HepG2 (cell line): ENCODE measurements at regions not wholly inside any gene's neighbourhood (a gene's known extent, or its start where the extent isn't known, plus 50 kb on each side); places are given as distances from the start of the nearest gene placed in this dataset.

Experiments
- ELF3 ChIP-seq: IDR thresholded peaks from 2 replicates; pipeline ENCODE4 v1.6.1; 2016; ENCODE audit warnings: missing genetic modification reagents, missing compliant biosample characterization
- ERF ChIP-seq: IDR thresholded peaks from 2 replicates; pipeline ENCODE4 v1.6.1; 2018; ENCODE audit warnings: missing biosample characterization, missing genetic modification reagents
- ETV5 ChIP-seq: IDR thresholded peaks from 2 replicates; pipeline ENCODE4 v1.6.1; 2018; ENCODE audit warnings: missing biosample characterization, missing genetic modification reagents, inconsistent platforms, borderline replicate concordance
- HBP1 ChIP-seq: IDR thresholded peaks from 2 replicates; pipeline ENCODE4 v1.6.1; 2016; ENCODE audit warnings: low read depth, control low read depth
- HOXA7 ChIP-seq: sonication (generic); formaldehyde crosslinking; IDR thresholded peaks from 2 replicates; pipeline ENCODE4 v1.8.1; 2022; ENCODE audit warnings: mild to moderate bottlenecking, missing genetic modification reagents, moderate library complexity
- ISL2 ChIP-seq: sonication (generic); formaldehyde crosslinking; IDR thresholded peaks from 2 replicates; pipeline ENCODE4 v1.5.0; 2020; ENCODE audit warnings: missing genetic modification reagents
- ISX ChIP-seq: sonication (generic); formaldehyde crosslinking; conservative IDR thresholded peaks from 2 replicates; pipeline ENCODE4 v1.5.0; 2020; ENCODE audit warnings: missing genetic modification reagents
- JUN ChIP-seq: sonication (generic); formaldehyde crosslinking; IDR thresholded peaks from 2 replicates; pipeline ENCODE4 v1.4.0; 2020; ENCODE audit warnings: mild to moderate bottlenecking, missing genetic modification reagents
- KDM6A ChIP-seq: IDR thresholded peaks from 2 replicates; pipeline ENCODE4 v1.6.1; 2016; ENCODE audit warnings: low read depth
- MED8 ChIP-seq: sonication (generic); formaldehyde crosslinking; IDR thresholded peaks from 2 replicates; pipeline ENCODE4 v1.8.1; 2023; ENCODE audit warnings: mild to moderate bottlenecking, missing genetic modification reagents; ENCODE audit not compliant: insufficient replicate concordance
- MEF2D ChIP-seq: sonication (generic); formaldehyde crosslinking; IDR thresholded peaks from 2 replicates; pipeline ENCODE4 v1.5.1; 2020; ENCODE audit warnings: mild to moderate bottlenecking, missing genetic modification reagents
- MXI1 ChIP-seq: IDR thresholded peaks from 3 replicates; pipeline ENCODE4 v1.6.1; 2012; ENCODE audit warnings: low read depth, low read length, inconsistent platforms, borderline replicate concordance
- PCBP2 ChIP-seq: fragments of 200-400 bp; formaldehyde crosslinking; optimal IDR thresholded peaks from 2 replicates; pipeline ENCODE3; 2018; ENCODE audit warnings: low read length, low read depth; ENCODE audit not compliant: poor library complexity, severe bottlenecking
- RBFOX2 ChIP-seq: fragments of 200-400 bp; formaldehyde crosslinking; IDR thresholded peaks from 2 replicates; pipeline ENCODE4 v1.6.1; 2017; ENCODE audit warnings: low read depth, mild to moderate bottlenecking, low read length
- SALL2 ChIP-seq: sonication (generic); formaldehyde crosslinking; IDR thresholded peaks from 2 replicates; pipeline ENCODE4 v1.8.1; 2023; ENCODE audit warnings: mild to moderate bottlenecking, missing genetic modification reagents, inconsistent platforms
- SIN3B ChIP-seq: fragments of 150-350 bp; IDR thresholded peaks from 2 replicates; pipeline ENCODE4 v1.6.1; 2014; ENCODE audit warnings: low read length
- ZBTB3 ChIP-seq: sonication (generic); formaldehyde crosslinking; IDR thresholded peaks from 2 replicates; pipeline ENCODE4 v1.4.0; 2020; ENCODE audit warnings: low read depth, mild to moderate bottlenecking, moderate library complexity, missing genetic modification reagents, borderline replicate concordance
- ZNF121 ChIP-seq: sonication (generic); formaldehyde crosslinking; IDR thresholded peaks from 2 replicates; pipeline ENCODE4 v1.5.0; 2020; ENCODE audit warnings: mild to moderate bottlenecking, missing genetic modification reagents
- ZNF260 ChIP-seq: sonication (generic); formaldehyde crosslinking; IDR thresholded peaks from 2 replicates; pipeline ENCODE4 v1.4.0; 2020; ENCODE audit warnings: missing genetic modification reagents, low read depth, mild to moderate bottlenecking, borderline replicate concordance
- ZNF383 ChIP-seq: sonication (generic); formaldehyde crosslinking; IDR thresholded peaks from 2 replicates; pipeline ENCODE4 v1.4.0; 2020; ENCODE audit warnings: missing genetic modification reagents, mild to moderate bottlenecking, borderline replicate concordance
- ZNF512B ChIP-seq: sonication (generic); formaldehyde crosslinking; IDR thresholded peaks from 2 replicates; pipeline ENCODE4 v1.5.1; 2020; ENCODE audit warnings: missing genetic modification reagents, mild to moderate bottlenecking, borderline replicate concordance
- ZNF687 ChIP-seq: sonication (generic); formaldehyde crosslinking; IDR thresholded peaks from 2 replicates; pipeline ENCODE4 v1.5.1; 2020; ENCODE audit warnings: mild to moderate bottlenecking, missing genetic modification reagents, moderate library complexity

- TF ChIP-seq ZNF512B (CRISPR knock-in tag), result 0 out of 2 replicates have a peak, but pooled peaks have one; percentile 11
- no peak for TF ChIP-seq SIN3B
- TF ChIP-seq ZNF260 (CRISPR knock-in tag), result no peak
- TF ChIP-seq JUN (CRISPR knock-in tag), result no peak
- peak; percentile 34 for TF ChIP-seq ZNF687 (CRISPR knock-in tag)
- TF ChIP-seq RBFOX2, result no peak
- no peak for TF ChIP-seq MEF2D (CRISPR knock-in tag)
- no peak for TF ChIP-seq ISL2
- no peak for TF ChIP-seq ZNF383 (CRISPR knock-in tag)
- TF ChIP-seq ELF3 (CRISPR knock-in tag), result no peak
- TF ChIP-seq ZNF121 (CRISPR knock-in tag), result no peak
- no peak for TF ChIP-seq MXI1
- TF ChIP-seq ERF (CRISPR knock-in tag), result 0 out of 2 replicates have a peak, but pooled peaks have one; percentile 36
- no peak for TF ChIP-seq PCBP2
- no peak for TF ChIP-seq HBP1
- TF ChIP-seq KDM6A (CRISPR knock-in tag), result no peak
- TF ChIP-seq ETV5 (CRISPR knock-in tag), result no peak
- no peak for TF ChIP-seq HOXA7 (CRISPR knock-in tag)
- TF ChIP-seq ISX (CRISPR knock-in tag), result no peak
- TF ChIP-seq MED8 (CRISPR knock-in tag), result no peak
- TF ChIP-seq SALL2 (CRISPR knock-in tag), result 0 out of 2 replicates have a peak, but pooled peaks have one; percentile 24
- no peak for TF ChIP-seq ZBTB3 (CRISPR knock-in tag)
These were observed 56.6 kb upstream of the RPL11 start (continued) for GRCh38 chr1:23634840-23635651.
